Endothelial cell of umbilical vein (primary cell): ENCODE measurements at regions not wholly inside any gene's neighbourhood (a gene's known extent, or its start where the extent isn't known, plus 50 kb on each side); places are given as distances from the start of the nearest gene placed in this dataset.

Experiments used
- BruUV-seq: library from RNA; stranded (reverse); fragments of 400-500 nt; replicated peaks from 2 replicates; lab custom pipeline; 2021; lab: Mats Ljungman, UMichigan
- CTCF ChIA-PET: fragments of 300-600, 350-600 bp; sonication (Branson Sonifier 250); formaldehyde crosslinking; loops from one replicate; lab custom pipeline; 2021; ENCODE audit warnings: antibody characterized with exemption, inconsistent platforms; lab: Charles Lee
- POLR2A ChIA-PET: fragments of 300-600, 350-600 bp; sonication (Branson Sonifier 250); formaldehyde crosslinking; loops from one replicate; lab custom pipeline; 2021; ENCODE audit warnings: antibody characterized with exemption, inconsistent platforms; lab: Charles Lee
- DNase-seq: peaks from one replicate; pipeline ENCODE4 v3.0.0-alpha.2; 2011; ENCODE audit warnings: low read depth, low spot score
- FAIRE-seq: peaks from 2 replicates; lab custom pipeline; 2011; peaks lifted over from hg19 to GRCh38; lab: Jason Lieb, UNC
- H2AFZ ChIP-seq: 2 replicates; pipeline ENCODE4 v1.6.0; 2012; ENCODE audit warnings: low read depth, low read length, control low read depth, inconsistent platforms
- H3K27ac ChIP-seq: 2 replicates; pipeline ENCODE4 v1.5.1; 2011; ENCODE audit warnings: low read depth, mild to moderate bottlenecking, control low read depth, low read length, moderate library complexity; ENCODE audit not compliant: insufficient read depth
- H3K27me3 ChIP-seq, 2 experiments: 2 replicates each; pipeline versions ENCODE4 v1.6.0 to v1.6.1; 2011; ENCODE audit warnings: low read length in 2 of 2, mixed read lengths in 1 of 2; ENCODE audit not compliant: control insufficient read depth in 2 of 2, insufficient read depth in 2 of 2
- H3K36me3 ChIP-seq, 2 experiments: 2 replicates in 1 of 2; 3 replicates in 1 of 2; pipeline ENCODE4 v1.5.1; 2011; ENCODE audit warnings: low read length in 2 of 2, mild to moderate bottlenecking in 1 of 2, moderate library complexity in 1 of 2; ENCODE audit not compliant: control insufficient read depth in 2 of 2, insufficient read depth in 2 of 2; ENCODE audit errors: extremely low read depth in 1 of 2
- H3K4me1 ChIP-seq: 3 replicates; pipeline ENCODE4 v1.5.1; 2011; ENCODE audit warnings: mild to moderate bottlenecking, low read length; ENCODE audit not compliant: control insufficient read depth, insufficient read depth; ENCODE audit errors: extremely low read depth
- H3K4me2 ChIP-seq: 2 replicates; pipeline ENCODE4 v1.6.1; 2011; ENCODE audit warnings: low read length, control low read depth, mixed read lengths; ENCODE audit not compliant: insufficient read depth
- H3K4me3 ChIP-seq, 3 experiments: fragments of 200-600 bp in 1 of 3; sonication (generic), shearing (Covaris generic) in 1 of 3; replicated peaks in 1 of 3; 2 replicates each; pipeline ENCODE4 v1.5.1; 2011 to 2016; ENCODE audit warnings: control low read depth in 3 of 3, low read length in 3 of 3, mild to moderate bottlenecking in 2 of 3, inconsistent platforms in 1 of 3, low read depth in 1 of 3, moderate library complexity in 1 of 3; ENCODE audit not compliant: insufficient read depth in 1 of 3
- H3K79me2 ChIP-seq: 2 replicates; pipeline ENCODE4 v1.6.0; 2012; ENCODE audit warnings: low read length, inconsistent platforms; ENCODE audit not compliant: control insufficient read depth, insufficient read depth
- H3K9ac ChIP-seq: replicated peaks from 2 replicates; pipeline ENCODE3; 2011; ENCODE audit warnings: low read length, control low read depth; ENCODE audit not compliant: insufficient read depth; ENCODE audit errors: extremely low read depth
- H3K9me1 ChIP-seq: replicated peaks from 3 replicates; pipeline ENCODE4 v1.6.0; 2011; ENCODE audit warnings: mild to moderate bottlenecking, low read length; ENCODE audit not compliant: control insufficient read depth, insufficient read depth; ENCODE audit errors: extremely low read depth
- H3K9me3 ChIP-seq: replicated peaks from 2 replicates; pipeline ENCODE4 v1.5.1; 2012; ENCODE audit warnings: low read length, inconsistent platforms; ENCODE audit not compliant: control insufficient read depth, insufficient read depth
- H4K20me1 ChIP-seq: replicated peaks from 2 replicates; pipeline ENCODE3; 2011; ENCODE audit warnings: mild to moderate bottlenecking, low read length; ENCODE audit not compliant: control insufficient read depth, insufficient read depth; ENCODE audit errors: extremely low read depth
- CTCF ChIP-seq, 2 donors: IDR thresholded peaks; 1 replicate in 1 of 2; 2 replicates in 1 of 2; pipeline ENCODE4 v1.5.1; 2011; ENCODE audit warnings: low read length in 2 of 2, mild to moderate bottlenecking in 2 of 2, moderate library complexity in 2 of 2, control low read depth in 1 of 2, inconsistent platforms in 1 of 2, low read depth in 1 of 2; ENCODE audit not compliant: insufficient read depth in 1 of 2; ENCODE audit errors: extremely low read depth in 1 of 2
- EZH2 ChIP-seq: IDR thresholded peaks from 2 replicates; pipeline ENCODE4 v1.6.1; 2012; ENCODE audit warnings: borderline replicate concordance, low read depth, mild to moderate bottlenecking, moderate library complexity, low read length, inconsistent platforms; ENCODE audit not compliant: severe bottlenecking
- FOS ChIP-seq: IDR thresholded peaks from 2 replicates; pipeline ENCODE4 v1.6.1; 2011; ENCODE audit warnings: mild to moderate bottlenecking, low read length, moderate library complexity, borderline replicate concordance; ENCODE audit not compliant: insufficient read depth
- GATA2 ChIP-seq: IDR thresholded peaks from 2 replicates; pipeline ENCODE4 v1.7.0; 2011; ENCODE audit warnings: low read depth, mild to moderate bottlenecking, moderate library complexity, mixed read lengths, low read length; ENCODE audit not compliant: insufficient read length, insufficient read depth
- JUN ChIP-seq: IDR thresholded peaks from 2 replicates; pipeline ENCODE4 v1.6.1; 2011; ENCODE audit warnings: borderline replicate concordance, low read depth; ENCODE audit not compliant: insufficient read length, insufficient read depth
- MAX ChIP-seq: IDR thresholded peaks from 2 replicates; pipeline ENCODE4 v1.6.1; 2011; ENCODE audit not compliant: insufficient read depth, insufficient read length
- MYC ChIP-seq: IDR thresholded peaks from one replicate; pipeline ENCODE4 v1.6.1; 2011; ENCODE audit warnings: mild to moderate bottlenecking, low read depth, low read length
- POLR2A ChIP-seq: IDR thresholded peaks from 2 replicates; pipeline ENCODE4 v1.6.1; 2012; ENCODE audit warnings: low read depth, mild to moderate bottlenecking, control low read depth, low read length
- POLR2AphosphoS5 ChIP-seq: IDR thresholded peaks from 2 replicates; pipeline ENCODE4 v1.6.1; 2012; ENCODE audit warnings: low read depth, mild to moderate bottlenecking, control low read depth, low read length, moderate library complexity; ENCODE audit not compliant: insufficient read depth
- dilution Hi-C: fragments of 300-500 bp; cut with MboI; formaldehyde crosslinking; loops from one replicate; pipeline ENCODE4 v1.15.0; 2019; ENCODE audit warnings: low sequenced_read_pairs; ENCODE audit not compliant: extremely low pct_ligation_motif_present
- intact Hi-C: fragments of 100-400 bp; cut with micrococcal nuclease; formaldehyde crosslinking; loops from one replicate; pipeline ENCODE4 v1.10.0; 2022

GRCh38 chr6:90849686-90850085 is 262.8 kb upstream of the MAP3K7 start:
- H3K4me1 ChIP-seq = no peaks in the 10 kb centered on the region
- POLR2A ChIA-PET = no interaction called here
- H3K4me2 ChIP-seq = no peak overlapping the region
- CTCF ChIA-PET = no interaction called here
- H3K27ac ChIP-seq = no peak overlapping the region
- no peaks in the 10 kb centered on the region for H3K36me3 ChIP-seq
- no peak for DNase-seq
- dilution Hi-C loops (no loop called here), intact Hi-C loops (no loop called here)
- H3K4me3 ChIP-seq = no peak overlapping the region
- no peaks in the 10 kb centered on the region for H3K9me3 ChIP-seq
- H4K20me1 ChIP-seq = no peaks in the 10 kb centered on the region
- H3K79me2 ChIP-seq = no peaks in the 10 kb centered on the region
- no peaks in the 10 kb centered on the region for H3K9me1 ChIP-seq
- H3K27me3 ChIP-seq = no peaks in the 10 kb centered on the region
- no TSS peak for BruUV-seq
- TF ChIP-seq GATA2 (no peak), MYC (no peak), POLR2A (no peak)
- H2AFZ ChIP-seq = no peak overlapping the region
- H3K9ac ChIP-seq = no peak overlapping the region
- no peak for FAIRE-seq

- Histone ChIP-seq H3K27ac (no peak overlapping the region), H3K4me2 (no peak overlapping the region), H3K27me3 (no peaks in the 10 kb centered on the region), H3K36me3 (no peaks in the 10 kb centered on the region), H2AFZ (no peak overlapping the region), H3K9me1 (no peaks in the 10 kb centered on the region), H3K79me2 (no peaks in the 10 kb centered on the region), H3K4me3 (no peak overlapping the region), H4K20me1 (no peaks in the 10 kb centered on the region), H3K9ac (no peak overlapping the region), H3K9me3 (no peaks in the 10 kb centered on the region), H3K4me1 (no peaks in the 10 kb centered on the region)
- FAIRE-seq = no peak
- dilution Hi-C loops (no loop called here), intact Hi-C loops (no loop called here)
- ChIA-PET POLR2A (no interaction called here), CTCF (no interaction called here)
- no TSS peak for BruUV-seq
- TF ChIP-seq EZH2 (no peak), JUN (no peak), MYC (no peak), CTCF (IDR thresholded peaks at IDR 0.05; ENCODE audit: extremely low read depth in 1 of 2, insufficient read depth in 1 of 2, low read depth in 1 of 2, low read length in 2 of 2) (no peak), MAX (no peak), FOS (no peak), GATA2 (no peak), POLR2AphosphoS5 (no peak), POLR2A (no peak)
- no peak for DNase-seq
Observed at GRCh38 chr6:90846824-90847223, 260.0 kb upstream of the MAP3K7 start.
